Neutrophil (primary cell): ENCODE measurements at regions not wholly inside any gene's neighbourhood (a gene's known extent, or its start where the extent isn't known, plus 50 kb on each side); places are given as distances from the start of the nearest gene placed in this dataset.

ENCODE experiments used
- H3K27ac ChIP-seq: fragments of 200-600 bp; sonication (generic); 2 replicates; pipeline ENCODE4 v1.5.1; 2016; ENCODE audit warnings: mild to moderate bottlenecking, moderate library complexity
- H3K27me3 ChIP-seq: fragments of 200-600 bp; sonication (generic); 2 replicates; pipeline ENCODE4 v1.6.0; 2016; ENCODE audit warnings: mild to moderate bottlenecking
- H3K36me3 ChIP-seq: fragments of 200-600 bp; sonication (generic); 2 replicates; pipeline ENCODE4 v1.5.1; 2017
- H3K4me1 ChIP-seq, 2 experiments: fragments of 200-600 bp in 1 of 2; sonication (generic) in 1 of 2; 1 replicate in 1 of 2; 2 replicates in 1 of 2; pipeline versions ENCODE4 v1.5.1 to v1.6.1; 2013 to 2016; ENCODE audit warnings: low read depth in 1 of 2, low read length in 1 of 2, mild to moderate bottlenecking in 1 of 2, moderate library complexity in 1 of 2; ENCODE audit not compliant: control insufficient read depth in 1 of 2, insufficient read depth in 1 of 2
- H3K4me3 ChIP-seq, 2 experiments: fragments of 200-600 bp in 1 of 2; sonication (generic) in 1 of 2; 1 replicate in 1 of 2; 2 replicates in 1 of 2; pipeline ENCODE4 v1.5.1; 2013 to 2016; ENCODE audit warnings: low read depth in 1 of 2, low read length in 1 of 2, mild to moderate bottlenecking in 1 of 2, moderate library complexity in 1 of 2
- H3K9me3 ChIP-seq: fragments of 200-600 bp; sonication (generic); 2 replicates; pipeline ENCODE4 v1.5.1; 2016
- CTCF ChIP-seq: fragments of 200-600 bp; sonication (generic); IDR thresholded peaks from 2 replicates; pipeline ENCODE4 v1.5.1; 2016; ENCODE audit warnings: antibody characterized with exemption

DNA sequence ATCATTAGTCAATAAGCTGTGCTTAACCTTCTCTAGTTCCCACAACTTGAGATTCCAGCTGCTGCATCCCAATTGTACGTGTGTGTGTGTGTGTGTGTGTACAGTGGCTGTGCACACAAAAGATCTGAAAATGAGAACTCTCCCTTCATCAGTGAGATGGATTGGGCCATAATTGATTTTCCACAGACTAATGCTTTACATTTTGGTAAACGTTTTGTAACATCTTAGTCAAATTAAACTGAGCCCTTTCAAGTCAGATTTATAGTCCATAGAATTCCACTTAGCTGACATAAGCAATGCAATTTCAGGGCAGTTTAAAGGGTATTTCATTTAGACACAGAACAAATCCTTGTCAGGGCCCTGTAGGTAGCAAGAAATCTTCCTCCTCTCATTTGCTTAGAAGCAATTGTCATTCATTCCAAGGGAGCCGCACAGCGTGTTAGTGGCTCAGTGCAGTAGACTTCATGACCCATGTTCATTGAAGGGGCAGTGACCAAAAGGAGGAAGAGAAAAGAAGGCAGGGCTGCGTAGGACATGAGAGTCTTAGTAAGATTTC is 1123.5 kb upstream of the AUTS2 start:
- no peak for TF ChIP-seq CTCF
- Histone ChIP-seq H3K27me3 (no peaks in the 10 kb centered on the region), H3K36me3 (no peaks in the 10 kb centered on the region), H3K4me1 (no peaks in the 10 kb centered on the region), H3K9me3 (no peaks in the 10 kb centered on the region), H3K27ac (no peak overlapping the region), H3K4me3 (no peak overlapping the region)

DNA sequence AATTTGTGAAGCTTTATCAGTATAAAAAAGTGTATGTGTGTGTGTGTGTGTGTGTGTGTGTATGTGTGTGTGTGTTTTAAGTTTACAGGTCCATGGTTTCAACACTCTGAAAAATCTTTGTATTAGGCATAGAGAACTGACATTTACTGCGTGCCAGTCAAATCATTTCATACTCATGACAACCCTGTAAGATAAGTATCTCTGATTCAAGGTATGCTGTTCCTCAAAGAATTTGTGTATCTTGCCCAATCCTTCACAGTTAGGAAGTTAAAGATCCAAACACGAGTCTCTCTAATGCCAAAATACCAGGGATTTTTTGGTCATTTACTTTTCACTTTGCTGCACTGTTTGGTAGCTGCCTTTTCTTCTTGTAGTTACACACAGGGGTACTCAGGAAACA is 1121.3 kb upstream of the AUTS2 start:
- Histone ChIP-seq H3K4me3 (no peak overlapping the region), H3K36me3 (no peaks in the 10 kb centered on the region), H3K9me3 (no peaks in the 10 kb centered on the region), H3K27ac (no peak overlapping the region), H3K4me1 (no peaks in the 10 kb centered on the region), H3K27me3 (no peaks in the 10 kb centered on the region)
- no peak for TF ChIP-seq CTCF

- TF ChIP-seq CTCF: no peak
- H3K4me1 ChIP-seq: no peaks in the 10 kb centered on the region
- no peak overlapping the region for H3K27ac ChIP-seq
- no peaks in the 10 kb centered on the region for H3K36me3 ChIP-seq
- H3K9me3 ChIP-seq: no peaks in the 10 kb centered on the region
- H3K27me3 ChIP-seq: no peaks in the 10 kb centered on the region
- H3K4me3 ChIP-seq: no peak overlapping the region
Measured at GRCh38 chr7:68478326-68478725, 1119.9 kb upstream of the AUTS2 start.

DNA sequence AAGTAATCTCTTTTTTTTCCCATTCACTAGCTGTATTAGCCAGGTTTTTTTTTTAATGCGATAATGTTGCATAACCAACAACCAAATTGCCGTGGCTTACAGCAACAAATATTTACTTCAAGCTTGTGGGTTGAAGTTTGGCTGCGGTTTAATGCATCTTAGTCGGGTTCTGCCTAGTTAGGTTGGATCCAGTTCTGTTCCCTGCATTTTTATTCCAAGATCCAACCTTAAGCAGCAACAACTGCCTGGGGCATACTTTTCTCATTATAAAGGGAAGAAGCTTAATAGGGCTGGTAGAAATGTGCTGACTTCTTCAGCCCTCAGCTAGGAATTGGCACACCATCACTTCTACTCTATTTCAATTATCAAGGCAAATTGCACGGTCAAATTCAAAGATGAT is 1115.5 kb upstream of the AUTS2 start:
- H3K9me3 ChIP-seq: no peaks in the 10 kb centered on the region
- no peak overlapping the region for H3K27ac ChIP-seq
- TF ChIP-seq CTCF: no peak
- H3K27me3 ChIP-seq: no peaks in the 10 kb centered on the region
- no peaks in the 10 kb centered on the region for H3K4me1 ChIP-seq
- no peaks in the 10 kb centered on the region for H3K36me3 ChIP-seq
- no peak overlapping the region for H3K4me3 ChIP-seq

- Histone ChIP-seq H3K27ac (no peak overlapping the region), H3K4me1 (no peaks in the 10 kb centered on the region), H3K9me3 (no peaks in the 10 kb centered on the region), H3K27me3 (no peaks in the 10 kb centered on the region), H3K36me3 (no peaks in the 10 kb centered on the region), H3K4me3 (no peak overlapping the region)
- TF ChIP-seq CTCF: no peak
Measured at GRCh38 chr7:68484731-68485130, 1113.5 kb upstream of the AUTS2 start.
